HCT116 (cell line): ENCODE measurements at regions not wholly inside any gene's neighbourhood (a gene's known extent, or its start where the extent isn't known, plus 50 kb on each side); places are given as distances from the start of the nearest gene placed in this dataset.

ENCODE experiments used
- CTCF ChIP-seq, 3 experiments: fragments of 200-600 bp in 1 of 3; sonication (generic) in 1 of 3; IDR thresholded peaks in 2 of 3; conservative IDR thresholded peaks in 1 of 3; 2 replicates each; pipeline ENCODE4 v1.5.1; 2012 to 2017; ENCODE audit warnings: low read depth in 2 of 3, low read length in 2 of 3, antibody characterized with exemption in 1 of 3, borderline replicate concordance in 1 of 3, control low read depth in 1 of 3, mild to moderate bottlenecking in 1 of 3, mixed read lengths in 1 of 3, mixed run types in 1 of 3, moderate library complexity in 1 of 3; ENCODE audit not compliant: insufficient read depth in 1 of 3
- EGR1 ChIP-seq: IDR thresholded peaks from 2 replicates; pipeline ENCODE4 v1.6.1; 2012; ENCODE audit warnings: low read depth
- EZH2 ChIP-seq: fragments of 200-600 bp; sonication (generic); IDR thresholded peaks from 2 replicates; pipeline ENCODE4 v1.6.1; 2017; ENCODE audit warnings: antibody characterized with exemption, mixed run types
- EZH2phosphoT487 ChIP-seq: fragments of 200-600 bp; IDR thresholded peaks from 2 replicates; pipeline ENCODE4 v1.6.1; 2018; ENCODE audit warnings: antibody characterized with exemption, borderline replicate concordance
- FOSL1 ChIP-seq: IDR thresholded peaks from 2 replicates; pipeline ENCODE4 v1.6.1; 2012; ENCODE audit warnings: low read depth
- MAX ChIP-seq: IDR thresholded peaks from 2 replicates; pipeline ENCODE4 v1.6.1; 2012
- POLR2A ChIP-seq: IDR thresholded peaks from 2 replicates; pipeline ENCODE4 v1.7.0; 2011; ENCODE audit warnings: borderline replicate concordance; ENCODE audit not compliant: insufficient read depth, insufficient read length; ENCODE audit errors: extremely low read depth
- POLR2AphosphoS5 ChIP-seq: IDR thresholded peaks from 2 replicates; pipeline ENCODE4 v1.6.1; 2011; ENCODE audit warnings: mild to moderate bottlenecking, low read depth, low read length, moderate library complexity
- RAD21 ChIP-seq: IDR thresholded peaks from 2 replicates; pipeline ENCODE4 v1.6.1; 2012; ENCODE audit warnings: low read depth, mild to moderate bottlenecking
- REST ChIP-seq: IDR thresholded peaks from 2 replicates; pipeline ENCODE4 v1.6.1; 2012; ENCODE audit warnings: low read depth
- SIN3A ChIP-seq: IDR thresholded peaks from 2 replicates; pipeline ENCODE4 v1.6.1; 2012; ENCODE audit warnings: low read depth
- ZBTB33 ChIP-seq: IDR thresholded peaks from 2 replicates; pipeline ENCODE4 v1.6.1; 2011; ENCODE audit warnings: mild to moderate bottlenecking, low read length, moderate library complexity; ENCODE audit not compliant: insufficient replicate concordance; ENCODE audit errors: extremely low read depth
- ZFX ChIP-seq: fragments of 450-650 bp; IDR thresholded peaks from 2 replicates; pipeline ENCODE4 v1.6.1; 2017
- ZNF274 ChIP-seq: fragments of 200-500 bp; sonication (Bioruptor generic); IDR thresholded peaks from 2 replicates; pipeline ENCODE4 v1.6.1; 2014; ENCODE audit warnings: mild to moderate bottlenecking, low read depth, low read length, inconsistent platforms

GRCh38 chr6:170143401-170144150 lies 147.3 kb downstream of the DLL1 start:
- TF ChIP-seq CTCF (IDR thresholded peaks at IDR 0.05 in 2 of 3, conservative IDR thresholded peaks at IDR 0.05 in 1 of 3; ENCODE audit: borderline replicate concordance in 1 of 3, insufficient read depth in 1 of 3, low read depth in 2 of 3, low read length in 2 of 3): no peak
- TF ChIP-seq EGR1: no peak
- TF ChIP-seq MAX: no peak
- TF ChIP-seq ZBTB33: no peak
- no peak for TF ChIP-seq POLR2A
- no peak for TF ChIP-seq EZH2phosphoT487
- TF ChIP-seq POLR2AphosphoS5: no peak
- no peak for TF ChIP-seq REST
- TF ChIP-seq SIN3A: no peak
- TF ChIP-seq ZNF274: no peak
- TF ChIP-seq FOSL1: no peak
- TF ChIP-seq ZFX: no peak
- TF ChIP-seq EZH2: no peak
- no peak for TF ChIP-seq RAD21
